Body of pancreas (tissue), 4 donors: ENCODE measurements at regions not wholly inside any gene's neighbourhood (a gene's known extent, or its start where the extent isn't known, plus 50 kb on each side); places are given as distances from the start of the nearest gene placed in this dataset.

Experiments
- CTCF ChIP-seq, 7 experiments: fragments of 450-650 bp in 4 of 7; fragments of 200-600 bp in 3 of 7; sonication (generic) in 3 of 7; IDR thresholded peaks; one replicate each; pipeline ENCODE4 v1.5.1; 2016 to 2019; ENCODE audit warnings: antibody characterized with exemption in 7 of 7
- POLR2A ChIP-seq, 3 donors: fragments of 450-650 bp; IDR thresholded peaks; one replicate each; pipeline ENCODE4 v1.6.1; 2016; ENCODE audit warnings: antibody characterized with exemption in 3 of 3, mild to moderate bottlenecking in 2 of 3

GRCh38 chr4:167616476-167616875, 382.2 kb upstream of the SPOCK3 start:
- TF ChIP-seq CTCF (IDR thresholded peaks at IDR 0.05) (no peak), POLR2A (IDR thresholded peaks at IDR 0.05) (no peak)
